Activated CD4-positive, alpha-beta T cell treated with anti-CD3 and anti-CD28 coated beads, Interleukin-2, amount 50 U/mL, for 16 hours (primary cell): ENCODE measurements at regions not wholly inside any gene's neighbourhood (a gene's known extent, or its start where the extent isn't known, plus 50 kb on each side); places are given as distances from the start of the nearest gene placed in this dataset.
"Not testable (repeated sequence)": the region's sequence is repeated elsewhere in the genome, so short reads cannot be mapped to it uniquely, and the experiment has no call there.

Experiments
- DNase-seq: peaks from one replicate; pipeline ENCODE4 v3.0.0-alpha.2; 2020

DNA sequence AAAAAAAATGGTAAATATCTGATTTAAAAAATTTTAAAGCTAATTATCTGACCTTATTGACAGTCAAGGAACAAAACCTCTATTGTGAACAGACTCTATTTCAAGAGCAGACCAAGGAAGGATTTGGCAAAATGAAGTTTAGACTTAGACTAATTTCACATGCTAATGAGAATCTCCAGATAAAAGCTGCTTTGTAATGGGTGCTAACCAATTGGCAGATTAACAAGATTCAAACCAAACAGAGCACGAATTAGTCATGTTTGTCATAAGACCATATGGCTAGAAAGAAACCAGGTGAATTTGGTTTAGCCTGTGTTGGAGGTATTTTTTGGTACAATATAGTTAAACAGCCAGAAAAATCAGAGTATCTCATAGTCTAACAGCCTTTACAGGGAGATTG lies 429.1 kb upstream of the NFE2L3 start:
- DNase-seq = no peak

DNA sequence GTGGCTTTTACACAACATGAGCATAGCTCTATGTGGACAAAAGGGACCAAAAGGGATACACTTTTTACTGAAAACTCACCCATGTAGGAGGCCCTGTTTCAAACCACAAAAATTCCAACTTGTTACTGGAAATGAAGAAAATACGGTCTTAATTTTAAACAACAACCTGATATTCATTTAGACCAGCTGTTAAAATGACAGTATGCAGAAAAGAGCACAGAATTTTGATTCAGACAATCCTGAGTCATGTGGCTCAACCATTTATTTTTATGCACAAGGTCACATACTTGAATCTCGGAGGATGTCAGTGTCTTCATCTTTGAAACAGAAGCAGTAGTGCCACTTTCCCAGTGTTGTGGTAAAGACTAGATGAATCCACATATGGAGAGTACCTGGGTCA lies 426.5 kb upstream of the NFE2L3 start:
- DNase-seq = no peak

DNA sequence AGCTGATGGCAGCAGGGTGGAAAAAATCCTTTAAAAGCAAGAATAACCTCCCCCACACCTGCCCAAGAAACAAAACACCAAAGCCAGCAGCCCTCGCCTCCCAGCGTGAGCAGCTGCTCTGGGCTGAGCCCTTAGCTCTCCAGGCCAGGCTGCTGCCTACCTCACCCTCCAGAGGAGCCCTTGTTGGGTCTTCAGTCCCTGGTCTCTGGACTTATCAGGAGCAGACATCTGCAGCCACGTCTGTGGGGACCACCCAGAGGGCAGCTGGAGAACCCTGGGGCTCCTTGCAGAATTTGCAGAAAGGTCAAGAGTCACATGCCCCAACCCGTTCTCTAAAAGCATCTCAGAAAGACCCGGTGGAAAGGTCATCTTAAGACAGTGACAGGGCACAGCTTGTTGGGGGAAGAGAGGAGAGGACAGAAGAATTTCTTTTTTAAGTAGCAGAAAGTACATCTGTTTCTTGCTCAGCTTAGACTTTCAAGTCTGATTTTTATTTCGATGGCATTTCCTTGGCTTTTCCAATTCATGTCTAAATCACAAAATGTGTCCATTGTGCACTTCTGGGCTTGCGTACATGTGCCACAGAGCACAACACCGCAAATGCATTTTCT lies 425.7 kb upstream of the NFE2L3 start:
- no peak for DNase-seq

DNA sequence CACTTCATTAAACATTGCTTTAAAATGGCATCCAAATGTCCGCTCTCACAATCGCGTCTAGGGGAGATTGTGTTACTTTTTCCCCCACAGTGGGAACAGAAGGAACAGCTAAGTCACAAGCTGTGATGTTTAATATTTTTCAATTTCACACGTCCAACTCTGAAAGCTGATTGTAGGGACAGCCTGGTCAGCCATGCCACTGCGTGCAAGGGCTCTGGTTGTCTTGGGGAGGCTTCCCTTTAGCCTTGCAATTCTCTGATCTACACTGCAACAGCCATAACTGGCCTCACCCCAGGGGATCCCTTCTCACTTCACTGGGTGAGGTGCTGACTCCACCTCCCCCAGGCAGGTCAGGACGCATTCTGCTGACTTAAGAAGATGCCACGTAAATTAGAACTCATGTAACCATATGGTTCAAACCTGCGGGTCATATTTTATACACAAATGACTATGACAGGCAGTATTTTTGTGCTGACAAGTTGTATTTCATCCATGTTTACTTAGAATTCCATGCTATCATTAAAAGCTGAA lies 425.2 kb upstream of the NFE2L3 start:
- DNase-seq = no peak

DNA sequence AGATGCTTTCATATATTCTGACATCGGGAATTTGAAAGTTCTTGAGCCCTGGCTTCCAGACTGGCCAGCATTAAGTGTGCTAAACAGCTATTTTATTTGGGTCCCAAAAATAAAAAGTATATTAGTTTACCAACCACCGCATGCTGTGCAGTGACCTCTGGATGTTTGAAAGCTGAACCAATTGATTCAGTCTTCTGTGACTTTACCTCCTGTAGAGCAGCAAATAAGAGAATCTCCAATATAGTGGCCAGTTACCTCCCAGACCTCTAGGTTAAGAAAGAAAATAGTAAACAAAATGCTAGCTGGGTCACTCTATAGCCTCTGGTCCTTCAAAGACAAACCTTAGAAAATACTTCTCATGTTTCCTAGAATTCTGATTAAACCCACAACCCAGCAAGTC lies 424.6 kb upstream of the NFE2L3 start:
- no peak for DNase-seq

DNA sequence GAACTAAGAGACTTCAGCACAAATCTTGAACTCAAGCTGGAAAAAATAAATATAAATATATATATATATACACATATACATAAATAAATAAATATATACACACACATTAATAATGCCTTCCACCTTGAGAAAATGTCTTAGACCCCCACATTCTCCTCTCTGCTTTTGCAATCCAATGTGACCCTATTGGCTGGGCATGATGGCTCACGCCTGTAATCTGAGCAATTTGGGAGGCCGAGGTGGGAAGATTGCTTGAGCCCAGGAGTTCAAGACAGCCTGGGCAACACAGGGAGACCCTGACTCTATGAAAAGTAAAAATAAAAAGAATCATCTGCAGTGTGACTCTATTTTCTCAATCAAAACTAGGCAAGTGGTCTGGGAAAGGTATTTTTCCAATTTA lies 424.1 kb upstream of the NFE2L3 start:
- DNase-seq = no peak

DNA sequence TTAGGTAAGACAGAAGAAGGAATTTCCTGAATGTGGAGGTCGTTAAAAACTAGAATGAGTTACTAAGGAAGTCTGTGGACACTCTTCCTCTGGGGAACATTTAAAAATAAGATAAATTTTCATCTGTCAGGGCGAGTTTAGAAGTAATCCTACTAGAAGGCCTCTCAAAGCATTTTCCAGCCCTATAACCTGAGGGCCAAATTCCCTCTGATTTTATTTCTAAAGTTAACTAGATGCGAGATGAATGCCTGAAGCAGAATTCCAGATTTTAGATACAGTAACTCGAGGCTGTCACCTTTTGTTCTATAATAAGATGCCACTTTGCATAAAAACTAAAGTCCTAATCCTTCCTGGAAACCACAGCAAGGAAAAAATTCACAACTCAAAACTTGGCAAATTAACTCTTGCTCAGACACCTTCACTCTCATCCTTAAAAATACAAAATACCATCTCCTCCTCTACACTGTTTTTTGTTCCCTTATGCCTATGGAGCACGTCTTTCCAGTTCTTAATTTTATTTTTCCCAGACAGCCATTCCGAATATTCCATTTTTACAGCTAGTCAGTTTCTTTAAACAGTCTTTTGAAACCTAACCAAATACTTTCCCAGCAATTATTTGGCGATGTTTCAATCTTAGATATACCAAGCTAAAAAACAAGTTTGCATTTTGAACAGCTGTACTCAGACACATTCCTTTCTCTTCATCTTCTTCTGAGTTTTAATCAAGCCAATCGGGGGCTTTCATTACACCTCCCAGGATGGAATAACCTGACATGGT lies 420.7 kb upstream of the NFE2L3 start:
- no peak for DNase-seq

DNA sequence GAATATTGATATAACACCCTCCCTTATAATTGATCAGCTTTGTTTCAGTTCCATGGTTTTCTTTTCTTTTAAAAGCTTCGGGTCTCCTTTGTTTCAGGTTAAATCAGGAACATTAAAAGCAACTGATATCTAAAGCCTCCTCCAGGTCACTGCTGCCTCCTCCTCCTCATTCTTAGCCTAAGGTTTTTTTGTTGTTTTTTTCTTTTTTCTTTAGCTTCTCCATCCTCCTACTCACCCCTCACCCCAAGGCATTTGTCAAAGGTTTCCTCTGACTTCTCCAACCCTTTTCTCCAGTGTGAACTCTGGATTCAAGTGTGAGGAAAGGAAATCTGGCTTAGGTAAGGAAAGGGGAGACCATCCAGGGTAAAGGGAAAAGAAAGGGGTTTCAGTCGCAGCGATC lies 420.2 kb upstream of the NFE2L3 start:
- DNase-seq = no peak

DNA sequence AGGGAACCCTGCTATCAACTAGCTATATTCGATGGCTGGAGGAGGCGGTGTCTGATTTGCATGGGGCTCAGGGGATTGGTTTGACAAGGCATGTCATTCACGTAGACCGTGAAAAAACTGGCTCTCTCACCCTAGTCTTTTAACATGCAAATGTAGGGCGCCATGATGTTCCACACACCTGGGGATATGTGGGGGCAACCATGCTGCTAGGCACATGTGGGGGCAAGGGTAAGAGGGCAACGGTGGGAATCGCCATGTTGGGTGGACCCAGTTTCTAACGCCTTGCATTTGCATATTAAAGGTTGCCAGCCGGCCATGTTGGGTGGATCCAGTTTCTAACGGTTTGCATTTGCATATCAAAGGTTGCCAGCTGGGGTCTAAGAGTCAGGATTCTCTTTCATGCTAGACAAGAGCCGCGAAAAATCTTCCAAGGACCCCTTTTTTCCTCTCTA lies 419.2 kb upstream of the NFE2L3 start:
- DNase-seq = no peak

DNA sequence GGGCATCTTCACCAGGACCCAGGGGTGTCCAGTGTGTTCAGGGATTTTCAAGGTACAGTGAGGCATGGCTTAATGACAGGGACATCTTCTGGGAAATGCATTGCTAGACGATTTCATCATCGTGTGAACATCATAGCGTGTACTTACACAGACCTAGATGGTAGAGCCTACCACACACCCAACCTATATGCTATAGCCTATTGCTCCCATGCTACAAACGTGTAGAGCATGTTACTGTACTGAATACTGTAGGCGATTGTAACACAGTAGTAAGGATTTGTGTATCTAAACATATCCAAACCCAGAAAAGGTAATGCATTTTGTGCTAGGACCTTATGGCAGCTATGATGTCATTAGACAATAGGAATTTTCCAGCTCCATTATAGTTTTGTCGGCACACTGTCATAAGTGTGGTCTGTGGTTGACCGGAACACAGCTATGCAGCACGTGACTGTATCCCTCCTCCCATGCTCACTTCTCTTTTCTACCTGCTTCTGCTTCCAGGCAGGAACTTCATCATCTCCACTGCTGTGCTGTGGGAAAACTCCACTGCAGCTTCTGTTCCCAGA lies 416.2 kb upstream of the NFE2L3 start:
- DNase-seq = no peak

DNA sequence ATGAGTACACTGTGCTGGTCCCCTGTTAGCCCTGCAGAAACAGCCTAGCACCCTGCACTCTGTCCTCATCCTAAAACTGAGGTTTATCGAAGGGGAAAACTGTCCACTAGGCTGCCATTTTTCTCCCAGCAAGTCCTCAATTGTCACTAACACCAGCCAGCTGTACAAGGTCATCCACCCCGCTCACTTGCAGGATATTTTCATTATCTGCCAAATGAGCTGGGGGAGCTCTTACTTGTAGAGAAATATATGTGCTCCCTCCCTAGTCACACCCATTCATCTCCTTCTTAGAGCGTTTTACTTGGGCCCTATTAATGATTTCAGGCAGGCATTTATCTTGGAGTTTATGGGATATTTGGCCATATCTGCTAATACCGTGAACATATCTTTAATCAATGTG lies 413.5 kb upstream of the NFE2L3 start:
- DNase-seq = no peak

DNA sequence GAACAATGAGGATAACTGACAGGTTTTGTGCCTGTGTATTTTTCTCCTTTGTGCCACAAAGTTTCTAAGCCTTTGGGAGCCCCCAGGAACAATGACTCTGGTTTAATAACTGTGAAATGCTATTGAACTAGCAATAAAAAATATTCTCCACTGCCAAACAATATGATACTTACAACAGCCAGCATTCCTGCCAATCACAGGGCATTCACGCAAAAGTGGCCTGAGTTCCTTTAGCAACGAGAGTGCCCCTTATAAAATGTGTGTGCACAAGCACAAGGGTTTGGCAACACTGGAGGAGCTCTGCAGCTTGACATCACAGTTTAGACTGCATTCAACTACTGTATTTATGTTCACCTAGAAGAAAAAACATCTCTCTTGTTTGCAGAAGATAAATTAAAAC lies 412.9 kb upstream of the NFE2L3 start:
- no peak for DNase-seq

DNA sequence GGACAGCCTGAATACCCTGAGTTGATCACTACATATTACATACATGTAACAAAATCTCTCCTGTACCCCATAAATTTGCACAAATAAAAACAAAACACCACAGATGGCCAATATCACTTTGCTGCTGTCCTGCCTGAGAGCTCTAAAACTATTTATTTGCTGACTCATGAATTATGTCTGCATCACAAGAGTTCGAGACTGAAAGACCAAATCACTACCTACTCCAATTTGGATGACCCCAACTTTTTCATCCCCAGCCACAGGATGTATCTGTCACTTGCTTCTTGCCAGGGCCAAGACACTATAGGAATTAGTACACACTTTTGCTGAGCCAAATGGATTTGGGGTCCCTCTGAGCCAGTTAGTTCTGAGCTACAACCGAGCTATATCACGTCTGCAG lies 409.7 kb upstream of the NFE2L3 start:
- DNase-seq = no peak

DNA sequence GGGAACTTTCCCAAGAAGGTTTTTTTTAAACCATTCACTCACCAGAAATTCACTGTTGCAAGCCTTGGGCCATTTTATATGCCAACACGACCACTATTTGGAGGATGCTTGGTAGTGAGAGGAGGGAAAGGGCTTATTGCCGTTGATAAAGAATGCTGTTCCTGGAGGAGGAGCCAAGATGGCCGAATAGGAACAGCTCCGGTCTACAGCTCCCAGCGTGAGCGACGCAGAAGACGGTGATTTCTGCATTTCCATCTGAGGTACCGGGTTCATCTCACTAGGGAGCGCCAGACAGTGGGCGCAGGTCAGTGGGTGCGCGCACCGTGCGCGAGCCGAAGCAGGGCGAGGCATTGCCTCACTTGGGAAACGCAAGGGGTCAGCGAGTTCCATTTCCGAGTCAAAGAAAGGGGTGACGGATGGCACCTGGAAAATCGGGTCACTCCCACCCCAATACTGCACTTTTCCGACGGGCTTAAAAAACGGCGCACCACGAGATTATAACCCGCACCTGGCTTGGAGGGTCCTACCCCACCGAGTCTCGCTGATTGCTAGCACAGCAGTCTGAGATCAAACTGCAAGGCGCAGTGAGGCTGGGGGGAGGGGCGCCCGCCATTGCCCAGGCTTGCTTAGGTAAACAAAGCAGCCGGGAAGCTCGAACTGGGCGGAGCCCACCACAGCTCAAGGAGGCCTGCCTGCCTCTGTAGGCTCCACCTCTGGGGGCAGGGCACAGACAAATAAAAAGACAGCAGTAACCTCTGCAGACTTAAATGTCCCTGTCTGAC lies 408.1 kb upstream of the NFE2L3 start:
- not testable (repeated sequence) for DNase-seq

DNA sequence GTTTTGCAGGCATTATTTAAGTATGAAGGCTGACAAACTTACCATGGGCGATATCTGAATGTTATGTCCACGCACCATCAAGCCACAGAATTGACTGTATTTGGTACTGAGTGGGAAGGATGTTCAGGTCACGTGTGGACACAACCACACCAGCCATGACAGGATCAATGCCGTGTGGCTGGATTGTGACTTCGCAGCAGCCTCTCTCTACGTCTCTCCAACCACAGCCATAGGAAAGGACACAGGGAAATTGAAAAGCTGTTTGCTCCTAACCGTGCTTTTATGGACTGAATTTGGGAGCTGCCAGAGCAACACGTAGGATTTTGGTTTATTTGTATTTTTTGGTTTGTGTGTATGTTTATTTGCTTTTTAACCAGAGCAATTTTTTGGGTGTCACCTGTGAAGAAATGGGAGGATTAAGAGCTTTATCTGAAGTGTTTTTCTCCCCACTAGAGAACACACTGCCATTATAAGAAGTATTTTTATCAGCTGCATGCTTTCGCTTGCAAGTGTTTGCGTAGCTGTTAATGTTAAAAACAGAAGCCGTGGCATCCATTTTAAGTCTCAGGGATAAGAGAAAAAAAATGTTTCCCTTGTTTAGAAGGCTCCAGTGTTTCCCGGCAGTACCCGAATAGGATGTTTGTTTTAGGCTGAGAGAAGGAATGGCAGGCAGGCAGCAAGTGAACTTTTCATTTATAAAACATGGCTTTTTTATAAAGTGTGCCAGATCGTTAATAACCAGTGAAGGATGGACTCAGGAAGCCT lies 401.1 kb upstream of the NFE2L3 start:
- DNase-seq = no peak

DNA sequence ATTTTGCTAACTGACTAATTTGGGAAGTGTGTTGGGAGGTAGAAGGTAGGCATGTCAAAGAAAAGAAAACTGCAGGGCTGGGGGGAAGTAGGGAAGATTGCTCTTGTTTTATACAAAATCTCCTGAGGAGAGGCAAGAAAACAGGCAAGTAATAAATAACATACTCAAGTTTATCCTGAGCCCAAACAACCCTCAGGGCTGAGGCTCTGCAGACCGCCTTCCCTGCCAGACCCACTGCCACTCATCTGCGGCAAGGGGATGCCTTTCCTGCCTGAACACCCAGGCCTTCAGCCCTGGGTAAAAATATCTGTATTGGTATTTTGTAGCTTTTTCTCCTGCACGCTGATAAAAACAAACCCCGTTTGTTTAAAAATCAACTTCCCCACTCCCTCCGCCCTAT lies 399.8 kb upstream of the NFE2L3 start:
- DNase-seq = no peak

DNA sequence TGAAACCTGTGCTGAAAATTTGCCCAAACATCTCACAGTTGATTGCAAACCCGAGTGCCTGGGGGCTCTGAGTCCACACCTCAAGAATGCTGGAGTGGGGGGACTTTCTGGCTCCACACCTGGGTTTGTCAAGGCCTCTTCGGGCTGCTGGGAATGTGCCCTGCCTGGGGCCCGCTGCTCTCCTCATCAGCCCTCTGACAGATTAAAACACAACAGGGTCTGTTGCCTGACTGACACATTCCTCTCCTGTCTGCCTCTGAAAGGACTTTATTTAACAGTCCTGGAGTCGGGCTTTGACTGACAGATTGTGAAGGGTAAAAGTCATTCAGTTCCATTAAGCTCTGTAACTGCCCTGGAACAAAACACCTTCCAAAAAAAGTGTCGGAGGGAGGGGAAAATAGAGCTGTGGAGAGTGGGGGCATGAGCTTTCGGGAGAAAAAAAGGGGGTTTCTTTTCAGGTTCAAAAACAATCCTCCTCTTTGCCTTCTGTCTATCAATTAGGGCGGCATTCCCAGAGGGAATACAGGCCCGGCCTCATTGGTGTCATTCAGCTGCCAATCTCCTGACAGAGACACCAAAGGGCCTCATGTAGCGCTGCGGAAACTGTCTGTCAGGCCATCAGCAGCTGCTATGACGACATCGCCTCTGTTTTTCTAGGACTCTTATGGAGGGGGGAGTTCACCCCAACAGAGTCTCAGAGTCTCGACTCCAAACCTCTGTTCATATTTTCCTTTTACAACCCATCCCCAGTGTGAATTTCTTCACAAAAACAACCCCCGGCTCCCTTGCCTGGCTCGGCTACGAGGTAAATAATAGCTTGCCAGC lies 398.8 kb upstream of the NFE2L3 start:
- no peak for DNase-seq

DNA sequence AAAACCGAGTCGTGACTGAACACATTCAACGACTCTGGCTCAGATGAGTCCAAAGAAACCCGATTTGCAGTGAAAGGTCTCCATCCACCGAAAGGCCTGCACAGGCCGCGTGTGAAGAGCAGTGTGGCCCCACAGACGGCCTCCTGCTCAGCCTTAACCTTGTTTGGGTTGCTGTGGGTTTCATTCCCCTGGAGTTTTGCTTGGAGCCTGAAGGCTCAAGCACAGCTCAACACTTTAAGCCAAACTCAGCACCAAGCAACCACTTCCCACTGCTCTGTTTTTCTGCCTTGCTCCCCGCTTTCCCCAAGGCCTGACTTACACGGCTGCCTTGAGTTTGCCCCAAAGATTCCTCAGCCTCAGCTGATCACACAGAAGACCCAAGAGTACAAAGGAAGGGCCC lies 398.2 kb upstream of the NFE2L3 start:
- DNase-seq = no peak

DNA sequence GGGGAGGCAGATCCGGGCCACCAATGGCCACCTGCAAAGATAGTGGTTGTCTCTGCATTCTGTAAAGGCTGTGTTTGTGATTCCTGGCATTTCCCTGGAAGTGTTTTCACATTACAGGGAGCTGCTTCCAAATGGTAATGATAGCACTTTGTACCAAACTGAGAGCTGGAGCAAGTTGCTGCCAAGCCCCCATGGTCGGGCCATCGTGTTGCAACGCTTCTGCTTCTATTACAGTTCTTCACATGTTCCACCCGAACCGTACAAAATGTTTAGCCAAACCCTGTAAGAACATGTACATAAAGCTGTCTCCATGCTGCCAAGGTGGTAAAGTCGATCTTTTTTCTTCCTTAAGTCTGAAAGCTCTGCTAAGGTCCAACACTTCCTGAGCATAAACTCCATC lies 397.7 kb upstream of the NFE2L3 start:
- no peak for DNase-seq

DNA sequence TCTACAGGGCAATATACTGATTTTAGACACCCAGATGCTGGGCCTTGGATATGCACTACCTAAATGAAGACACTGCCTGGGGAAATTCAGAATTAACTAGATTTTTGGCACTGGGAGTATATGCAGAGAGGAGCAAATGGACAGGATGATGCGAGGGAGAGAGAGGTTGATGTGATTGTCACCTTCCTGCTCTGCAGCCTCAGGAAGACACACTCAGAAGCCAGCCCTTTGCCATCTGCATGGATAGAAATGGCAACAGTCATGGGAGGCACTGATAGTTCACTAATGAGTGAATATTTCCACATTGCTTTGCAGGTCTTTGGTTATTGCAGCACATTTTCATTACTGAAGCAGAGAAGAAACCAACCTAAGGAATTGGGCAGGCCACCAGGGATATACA lies 397.2 kb upstream of the NFE2L3 start:
- no peak for DNase-seq

DNA sequence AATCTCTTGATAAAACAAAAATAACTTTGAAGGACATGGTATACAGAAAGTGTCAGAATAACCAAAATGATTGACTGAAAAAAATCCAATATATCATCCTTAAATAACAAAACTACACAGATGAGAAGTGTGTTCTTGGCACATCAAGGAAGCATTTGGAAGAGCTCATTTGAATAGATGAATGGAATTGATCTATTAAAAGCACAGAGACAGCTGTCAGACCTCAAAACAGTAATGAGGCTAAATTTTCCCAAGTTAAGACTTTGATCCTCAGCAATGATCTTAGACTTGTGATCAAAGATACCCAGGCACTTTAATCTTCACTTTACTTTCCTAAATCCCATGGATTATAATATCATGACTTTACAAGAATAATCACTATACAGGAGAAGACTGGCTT lies 395.4 kb upstream of the NFE2L3 start:
- DNase-seq = no peak

DNA sequence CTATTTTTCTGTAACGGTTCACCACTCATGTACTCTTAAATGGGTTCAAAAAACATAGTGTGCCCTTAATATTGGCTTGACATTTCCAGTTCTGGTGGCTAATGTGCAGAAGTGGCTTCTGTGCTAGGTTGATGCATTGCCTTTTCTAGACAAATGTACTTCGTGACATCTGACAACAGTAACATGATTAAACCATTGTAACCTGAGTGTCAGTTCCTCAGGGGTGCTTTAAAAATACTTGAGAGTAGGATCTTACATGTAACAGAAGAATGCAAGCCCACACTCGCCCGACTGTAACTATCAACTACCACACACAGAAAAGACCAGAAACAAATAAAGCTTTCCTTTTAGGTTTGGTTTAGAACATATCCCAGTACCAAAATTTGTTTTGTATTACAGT lies 393.4 kb upstream of the NFE2L3 start:
- DNase-seq = no peak
